ENCODE measurements at regions not wholly inside any gene's neighbourhood (a gene's known extent, or its start where the extent isn't known, plus 50 kb on each side); places are given as distances from the start of the nearest gene placed in this dataset.

DNA sequence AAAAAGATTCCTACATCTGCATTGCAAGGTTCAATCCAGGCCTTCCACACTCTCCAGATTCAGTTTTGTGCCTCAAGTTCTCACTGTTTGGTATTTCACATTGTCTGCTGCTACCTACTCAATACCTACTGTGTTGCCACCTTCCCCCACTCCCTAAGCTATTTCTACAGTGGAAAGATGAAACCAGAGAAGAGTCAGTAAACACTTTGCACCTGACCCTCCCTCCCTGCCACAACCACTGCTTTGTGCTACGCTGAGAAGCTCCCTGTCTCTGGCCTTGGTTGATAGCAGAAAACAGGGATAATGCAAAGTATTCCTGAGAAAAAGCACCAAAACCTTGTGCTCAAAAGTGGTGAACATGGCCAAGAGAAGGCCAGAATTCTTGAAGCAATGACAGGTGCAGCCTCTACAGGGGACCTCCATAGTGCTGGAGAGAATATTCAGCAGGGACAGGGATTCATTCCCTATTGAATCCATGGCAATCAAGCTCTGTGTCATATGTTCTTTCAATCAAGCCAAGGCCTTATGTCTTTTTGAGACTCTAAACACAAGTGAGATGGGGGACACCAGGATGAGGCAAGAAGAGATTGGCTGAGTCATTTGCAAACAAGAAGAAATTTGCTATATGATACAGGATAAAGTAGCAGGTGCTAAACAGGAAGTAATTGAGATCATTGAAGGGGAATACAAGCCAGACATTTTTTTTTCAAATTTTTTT lies 83.5 kb upstream of the LIPC start (continued):
- TF ChIP-seq NFKB2 (CRISPR knock-in tag; IDR thresholded peaks at IDR 0.05; ENCODE audit: borderline replicate concordance) (no peak), SNRNP70 (IDR thresholded peaks at IDR 0.05; ENCODE audit: low read depth, low read length) (no peak), ZNF496 (CRISPR knock-in tag; IDR thresholded peaks at IDR 0.05; ENCODE audit: insufficient replicate concordance) (no peak), ZNF564 (CRISPR knock-in tag; IDR thresholded peaks at IDR 0.05) (no peak), ZNF329 (CRISPR knock-in tag; IDR thresholded peaks at IDR 0.05; ENCODE audit: low read depth) (no peak), NR2C2 (CRISPR knock-in tag; IDR thresholded peaks at IDR 0.05; ENCODE audit: borderline replicate concordance) (no peak), FOXO1 (CRISPR knock-in tag; IDR thresholded peaks at IDR 0.05) (peak; percentile 40; the same call in 1 of the 2 replicates), ARHGAP35 (CRISPR knock-in tag; IDR thresholded peaks at IDR 0.05; ENCODE audit: borderline replicate concordance) (no peak), BRCA1 (CRISPR knock-in tag; IDR thresholded peaks at IDR 0.05) (no peak), YY1 (IDR thresholded peaks at IDR 0.05; ENCODE audit: insufficient read depth, insufficient replicate concordance, low read depth, low read length) (no peak), EEA1 (CRISPR knock-in tag; IDR thresholded peaks at IDR 0.05; ENCODE audit: borderline replicate concordance) (no peak), ZNF350 (CRISPR knock-in tag; IDR thresholded peaks at IDR 0.05; ENCODE audit: borderline replicate concordance, low read depth) (no peak), ZNF644 (CRISPR knock-in tag; IDR thresholded peaks at IDR 0.05; ENCODE audit: low read depth) (peak; percentile 36; the same call in 1 of the 2 replicates), NBN (conservative IDR thresholded peaks at IDR 0.05) (no peak), ZSCAN9 (CRISPR knock-in tag; IDR thresholded peaks at IDR 0.05; ENCODE audit: borderline replicate concordance) (no peak), POLR2AphosphoS5 (IDR thresholded peaks at IDR 0.05; ENCODE audit: low read depth, low read length) (no peak), ZNF430 (CRISPR knock-in tag; IDR thresholded peaks at IDR 0.05) (no peak), HNRNPL (IDR thresholded peaks at IDR 0.05; ENCODE audit: low read depth, low read length) (no peak), FOXJ3 (CRISPR knock-in tag; IDR thresholded peaks at IDR 0.05; ENCODE audit: borderline replicate concordance) (no peak), SMAD9 (CRISPR knock-in tag; IDR thresholded peaks at IDR 0.05) (no peak), YEATS4 (CRISPR knock-in tag; IDR thresholded peaks at IDR 0.05; ENCODE audit: borderline replicate concordance) (no peak)
- TF ChIP-seq, protein P1, sequence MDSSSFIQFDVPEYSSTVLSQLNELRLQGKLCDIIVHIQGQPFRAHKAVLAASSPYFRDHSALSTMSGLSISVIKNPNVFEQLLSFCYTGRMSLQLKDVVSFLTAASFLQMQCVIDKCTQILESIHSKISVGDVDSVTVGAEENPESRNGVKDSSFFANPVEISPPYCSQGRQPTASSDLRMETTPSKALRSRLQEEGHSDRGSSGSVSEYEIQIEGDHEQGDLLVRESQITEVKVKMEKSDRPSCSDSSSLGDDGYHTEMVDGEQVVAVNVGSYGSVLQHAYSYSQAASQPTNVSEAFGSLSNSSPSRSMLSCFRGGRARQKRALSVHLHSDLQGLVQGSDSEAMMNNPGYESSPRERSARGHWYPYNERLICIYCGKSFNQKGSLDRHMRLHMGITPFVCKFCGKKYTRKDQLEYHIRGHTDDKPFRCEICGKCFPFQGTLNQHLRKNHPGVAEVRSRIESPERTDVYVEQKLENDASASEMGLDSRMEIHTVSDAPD (CRISPR knock-in tag; IDR thresholded peaks at IDR 0.05): no peak
- TF ChIP-seq, protein P2, sequence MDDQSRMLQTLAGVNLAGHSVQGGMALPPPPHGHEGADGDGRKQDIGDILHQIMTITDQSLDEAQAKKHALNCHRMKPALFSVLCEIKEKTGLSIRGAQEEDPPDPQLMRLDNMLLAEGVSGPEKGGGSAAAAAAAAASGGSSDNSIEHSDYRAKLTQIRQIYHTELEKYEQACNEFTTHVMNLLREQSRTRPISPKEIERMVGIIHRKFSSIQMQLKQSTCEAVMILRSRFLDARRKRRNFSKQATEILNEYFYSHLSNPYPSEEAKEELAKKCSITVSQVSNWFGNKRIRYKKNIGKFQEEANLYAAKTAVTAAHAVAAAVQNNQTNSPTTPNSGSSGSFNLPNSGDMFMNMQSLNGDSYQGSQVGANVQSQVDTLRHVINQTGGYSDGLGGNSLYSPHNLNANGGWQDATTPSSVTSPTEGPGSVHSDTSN (CRISPR knock-in tag; IDR thresholded peaks at IDR 0.05; ENCODE audit: borderline replicate concordance): no peak
- TF ChIP-seq, protein P3, sequence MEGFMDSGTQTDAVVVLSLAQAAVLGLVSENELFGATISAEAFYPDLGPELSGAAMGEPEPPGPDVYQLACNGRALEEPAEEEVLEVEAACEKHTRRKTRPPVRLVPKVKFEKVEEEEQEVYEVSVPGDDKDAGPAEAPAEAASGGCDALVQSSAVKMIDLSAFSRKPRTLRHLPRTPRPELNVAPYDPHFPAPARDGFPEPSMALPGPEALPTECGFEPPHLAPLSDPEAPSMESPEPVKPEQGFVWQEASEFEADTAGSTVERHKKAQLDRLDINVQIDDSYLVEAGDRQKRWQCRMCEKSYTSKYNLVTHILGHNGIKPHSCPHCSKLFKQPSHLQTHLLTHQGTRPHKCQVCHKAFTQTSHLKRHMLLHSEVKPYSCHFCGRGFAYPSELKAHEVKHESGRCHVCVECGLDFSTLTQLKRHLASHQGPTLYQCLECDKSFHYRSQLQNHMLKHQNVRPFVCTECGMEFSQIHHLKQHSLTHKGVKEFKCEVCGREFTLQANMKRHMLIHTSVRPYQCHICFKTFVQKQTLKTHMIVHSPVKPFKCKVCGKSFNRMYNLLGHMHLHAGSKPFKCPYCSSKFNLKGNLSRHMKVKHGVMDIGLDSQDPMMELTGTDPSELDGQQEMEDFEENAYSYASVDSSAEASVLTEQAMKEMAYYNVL (CRISPR knock-in tag; IDR thresholded peaks at IDR 0.05; ENCODE audit: borderline replicate concordance): no peak
- TF ChIP-seq, protein P4, sequence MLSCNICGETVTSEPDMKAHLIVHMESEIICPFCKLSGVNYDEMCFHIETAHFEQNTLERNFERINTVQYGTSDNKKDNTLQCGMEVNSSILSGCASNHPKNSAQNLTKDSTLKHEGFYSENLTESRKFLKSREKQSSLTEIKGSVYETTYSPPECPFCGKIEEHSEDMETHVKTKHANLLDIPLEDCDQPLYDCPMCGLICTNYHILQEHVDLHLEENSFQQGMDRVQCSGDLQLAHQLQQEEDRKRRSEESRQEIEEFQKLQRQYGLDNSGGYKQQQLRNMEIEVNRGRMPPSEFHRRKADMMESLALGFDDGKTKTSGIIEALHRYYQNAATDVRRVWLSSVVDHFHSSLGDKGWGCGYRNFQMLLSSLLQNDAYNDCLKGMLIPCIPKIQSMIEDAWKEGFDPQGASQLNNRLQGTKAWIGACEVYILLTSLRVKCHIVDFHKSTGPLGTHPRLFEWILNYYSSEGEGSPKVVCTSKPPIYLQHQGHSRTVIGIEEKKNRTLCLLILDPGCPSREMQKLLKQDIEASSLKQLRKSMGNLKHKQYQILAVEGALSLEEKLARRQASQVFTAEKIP (CRISPR knock-in tag; IDR thresholded peaks at IDR 0.05; ENCODE audit: borderline replicate concordance): no peak
